ENCODE measurements at regions not wholly inside any gene's neighbourhood (a gene's known extent, or its start where the extent isn't known, plus 50 kb on each side); places are given as distances from the start of the nearest gene placed in this dataset.

- no peak for TF ChIP-seq CTCF (IDR thresholded peaks at IDR 0.05)
- TF ChIP-seq POLR2A (IDR thresholded peaks at IDR 0.05), result no peak
These were observed 154.0 kb upstream of the RASGEF1B start for GRCh38 chr4:81625422-81626417.
